ENCODE measurements at regions not wholly inside any gene's neighbourhood (a gene's known extent, or its start where the extent isn't known, plus 50 kb on each side); places are given as distances from the start of the nearest gene placed in this dataset.

- no peaks in the 10 kb centered on the region for H3K23me2 ChIP-seq (ENCODE audit: low read depth, low read length)
- no peak overlapping the region for H2BK15ac ChIP-seq (ENCODE audit: low read length)
- no peak overlapping the region for H3K4me3 ChIP-seq (ENCODE audit: extremely low read depth in 1 of 4, insufficient read depth in 2 of 4, low read depth in 3 of 4, low read length in 4 of 4)
- H2BK12ac ChIP-seq (ENCODE audit: low read depth, low read length): no peak overlapping the region
- no peaks in the 10 kb centered on the region for H3K4me1 ChIP-seq (replicated peaks in 1 of 4; ENCODE audit: control insufficient read depth in 3 of 4, insufficient read depth in 4 of 4, low read length in 3 of 4)
- no peak overlapping the region for H2AFZ ChIP-seq (ENCODE audit: low read length)
- H3K4me2 ChIP-seq (ENCODE audit: insufficient read depth in 1 of 2, low read depth in 2 of 2, low read length in 2 of 2): no peak overlapping the region
- DNase-seq (ENCODE audit: low read depth in 1 of 2, low spot score in 2 of 2) (no peak), FAIRE-seq (no peak)
- no peak overlapping the region for H2BK5ac ChIP-seq (ENCODE audit: low read depth, low read length)
- H3K79me1 ChIP-seq (ENCODE audit: low read depth, low read length): no peaks in the 10 kb centered on the region
- H4K8ac ChIP-seq (ENCODE audit: extremely low read depth, insufficient read depth, low read length): no peak overlapping the region
- no peak overlapping the region for H3K4ac ChIP-seq (replicated peaks; ENCODE audit: insufficient read length, low read depth, low read length)
- POLR2A ChIA-PET (ENCODE audit: partially characterized antibody): no interaction called here
- H3K9me3 ChIP-seq (ENCODE audit: insufficient read depth in 2 of 2, low read depth in 1 of 2, low read length in 1 of 2): no peaks in the 10 kb centered on the region
- CTCF ChIA-PET (ENCODE audit: partially characterized antibody): interaction anchor here (1.0 to 2.2 kb wide), 5 partner anchors 10 to 145 kb away, joined by 3 to 8 read pairs (median 4); no protein-coding TSS in a partner anchor
- H3K36me3 ChIP-seq (ENCODE audit: control insufficient read depth in 2 of 4, insufficient read depth in 4 of 4, low read length in 3 of 4): no peaks in the 10 kb centered on the region
- no peak overlapping the region for H2AK5ac ChIP-seq (ENCODE audit: low read depth, low read length)
- no peak overlapping the region for H4K91ac ChIP-seq (replicated peaks; ENCODE audit: insufficient read length, low read length)
- no peaks in the 10 kb centered on the region for H3K79me2 ChIP-seq (ENCODE audit: control insufficient read depth in 1 of 2, insufficient read depth in 2 of 2, low read length in 2 of 2)
- H3K23ac ChIP-seq (ENCODE audit: insufficient read length): no peak overlapping the region
- no peaks in the 10 kb centered on the region for H4K20me1 ChIP-seq (replicated peaks in 1 of 2; ENCODE audit: control insufficient read depth in 1 of 2, insufficient read depth in 2 of 2, low read length in 2 of 2)
- H3K27ac ChIP-seq (ENCODE audit: low read depth, low read length): no peak overlapping the region
- 88% methylated on average over 5 of the region's 5 CpGs; no CpG with 5 or more reads in 1 of the 2 experiments for WGBS, 2 experiments (ENCODE audit: extremely low coverage in 1 of 2, insufficient coverage in 1 of 2, insufficient read length in 1 of 2, insufficient replicate concordance in 2 of 2, low coverage in 1 of 2, low lambda C conversion rate in 2 of 2, missing lambda C conversion rate in 1 of 2)
- H3K56ac ChIP-seq (replicated peaks; ENCODE audit: insufficient read length, low read depth, low read length): no peak overlapping the region
- no peaks in the 10 kb centered on the region for H3K27me3 ChIP-seq (replicated peaks in 1 of 4; ENCODE audit: control insufficient read depth in 3 of 4, extremely low read depth in 1 of 4, insufficient read depth in 3 of 4, low read length in 3 of 4)
- H3K14ac ChIP-seq (ENCODE audit: insufficient read length): no peak overlapping the region
- H2BK20ac ChIP-seq (ENCODE audit: low read length): no peak overlapping the region
- H2BK120ac ChIP-seq (replicated peaks; ENCODE audit: low read depth, low read length): no peak overlapping the region
- no peak overlapping the region for H3K18ac ChIP-seq (ENCODE audit: extremely low read depth, low read length)
- H3K9ac ChIP-seq (replicated peaks in 1 of 4; ENCODE audit: extremely low read depth in 1 of 4, low read depth in 3 of 4, low read length in 3 of 4): no peak overlapping the region
- no peak overlapping the region for H4K5ac ChIP-seq (ENCODE audit: insufficient read length, low read depth, low read length)
- TF ChIP-seq MAFK (IDR thresholded peaks at IDR 0.05; ENCODE audit: low read depth, low read length) (no peak), SUZ12 (IDR thresholded peaks at IDR 0.05; ENCODE audit: low read length) (no peak), EZH2 (IDR thresholded peaks at IDR 0.05; ENCODE audit: low read depth, low read length, severe bottlenecking) (no peak), POLR2A (IDR thresholded peaks at IDR 0.05; ENCODE audit: control extremely low read depth in 1 of 2, low read depth in 2 of 2, low read length in 2 of 2) (no peak), TCF12 (IDR thresholded peaks at IDR 0.05; ENCODE audit: low read depth, low read length) (no peak), FOSL1 (IDR thresholded peaks at IDR 0.05; ENCODE audit: insufficient read depth, low read depth, low read length) (no peak), ZNF274 (IDR thresholded peaks at IDR 0.05; ENCODE audit: borderline replicate concordance, extremely low read depth, low read length) (no peak), TBP (IDR thresholded peaks at IDR 0.05; ENCODE audit: low read depth, low read length) (no peak), GTF2F1 (IDR thresholded peaks at IDR 0.05; ENCODE audit: borderline replicate concordance, low read depth, low read length) (no peak), TAF1 (IDR thresholded peaks at IDR 0.05; ENCODE audit: low read depth, low read length) (no peak), RAD21 (IDR thresholded peaks at IDR 0.05 in 1 of 2, conservative IDR thresholded peaks at IDR 0.05 in 1 of 2; ENCODE audit: low read depth in 2 of 2, low read length in 2 of 2) (no peak), CBX8 (IDR thresholded peaks at IDR 0.05; ENCODE audit: borderline replicate concordance, low read depth, low read length) (no peak), KDM1A (IDR thresholded peaks at IDR 0.05; ENCODE audit: borderline replicate concordance, low read length) (no peak)
- TF ChIP-seq, protein P1, sequence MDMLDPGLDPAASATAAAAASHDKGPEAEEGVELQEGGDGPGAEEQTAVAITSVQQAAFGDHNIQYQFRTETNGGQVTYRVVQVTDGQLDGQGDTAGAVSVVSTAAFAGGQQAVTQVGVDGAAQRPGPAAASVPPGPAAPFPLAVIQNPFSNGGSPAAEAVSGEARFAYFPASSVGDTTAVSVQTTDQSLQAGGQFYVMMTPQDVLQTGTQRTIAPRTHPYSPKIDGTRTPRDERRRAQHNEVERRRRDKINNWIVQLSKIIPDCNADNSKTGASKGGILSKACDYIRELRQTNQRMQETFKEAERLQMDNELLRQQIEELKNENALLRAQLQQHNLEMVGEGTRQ (IDR thresholded peaks at IDR 0.05; ENCODE audit: low read length): no peak
These were observed 259.8 kb upstream of the ATP5MC3 start for GRCh38 chr2:175441181-175441761.

Data from H1 (cell line).